ENCODE measurements at regions not wholly inside any gene's neighbourhood (a gene's known extent, or its start where the extent isn't known, plus 50 kb on each side); places are given as distances from the start of the nearest gene placed in this dataset.

DNA sequence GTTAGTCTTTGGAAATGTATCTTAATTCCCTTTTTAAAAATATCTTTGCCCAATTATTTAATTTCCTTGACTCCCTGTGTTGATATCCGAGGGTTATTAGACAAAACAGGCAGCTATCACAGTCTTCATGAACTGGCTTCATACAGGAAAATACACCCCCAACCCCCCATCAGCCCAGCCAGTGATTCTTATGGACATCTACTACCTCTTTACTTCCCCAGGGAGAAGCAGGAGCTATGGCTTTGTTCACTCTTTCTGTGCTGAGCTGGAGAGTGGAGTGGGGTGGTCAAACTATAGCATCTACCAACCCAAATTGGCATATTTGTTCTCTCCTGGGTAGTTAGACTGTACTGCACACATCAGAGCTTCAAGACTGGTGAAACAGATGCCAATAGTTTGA lies 134.4 kb upstream of the SLC38A2 start:
- H3K4me3 Mint-ChIP-seq (ENCODE audit: unreplicated experiment): no peak overlapping the region
- H3K36me3 Mint-ChIP-seq (ENCODE audit: low read depth): peaks cover 20% of the 10 kb centered on the region
- H3K27ac Mint-ChIP-seq (ENCODE audit: unreplicated experiment): no peak overlapping the region
- TF ChIP-seq CTCF (IDR thresholded peaks at IDR 0.05): no peak
- no peaks in the 10 kb centered on the region for H3K27me3 Mint-ChIP-seq (ENCODE audit: low read depth)
- H3K9me3 Mint-ChIP-seq (ENCODE audit: low read depth): peaks cover 51% of the 10 kb centered on the region
- no peak for DNase-seq (ENCODE audit: low spot score)
- H3K4me1 Mint-ChIP-seq (ENCODE audit: low read depth): peaks cover 2% of the 10 kb centered on the region

DNA sequence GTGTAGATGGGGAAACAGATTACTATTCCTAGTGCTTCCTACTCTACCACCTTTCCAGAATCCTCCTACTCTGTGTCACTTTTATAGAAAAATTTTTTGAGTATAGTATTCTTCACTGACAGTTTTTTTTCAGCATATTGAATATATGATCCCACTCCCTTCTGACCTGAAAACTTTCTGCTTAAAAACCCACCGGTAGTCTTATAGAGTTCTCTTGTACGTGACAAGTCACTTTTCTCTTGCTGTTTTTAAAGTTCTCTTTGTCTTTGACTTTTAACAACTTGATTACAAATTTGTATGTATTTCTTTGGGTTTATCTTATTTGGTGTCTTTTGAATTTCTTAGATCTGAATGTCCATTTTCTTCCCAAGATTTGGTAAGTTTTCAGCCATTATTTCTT lies 133.6 kb upstream of the SLC38A2 start:
- Mint-ChIP-seq H3K9me3 (ENCODE audit: low read depth) (peaks cover 51% of the 10 kb centered on the region), H3K36me3 (ENCODE audit: low read depth) (peaks cover 22% of the 10 kb centered on the region), H3K27ac (ENCODE audit: unreplicated experiment) (no peak overlapping the region), H3K27me3 (ENCODE audit: low read depth) (no peaks in the 10 kb centered on the region), H3K4me1 (ENCODE audit: low read depth) (peaks cover 2% of the 10 kb centered on the region), H3K4me3 (ENCODE audit: unreplicated experiment) (no peak overlapping the region)
- no peak for TF ChIP-seq CTCF (IDR thresholded peaks at IDR 0.05)
- no peak for DNase-seq (ENCODE audit: low spot score)

DNA sequence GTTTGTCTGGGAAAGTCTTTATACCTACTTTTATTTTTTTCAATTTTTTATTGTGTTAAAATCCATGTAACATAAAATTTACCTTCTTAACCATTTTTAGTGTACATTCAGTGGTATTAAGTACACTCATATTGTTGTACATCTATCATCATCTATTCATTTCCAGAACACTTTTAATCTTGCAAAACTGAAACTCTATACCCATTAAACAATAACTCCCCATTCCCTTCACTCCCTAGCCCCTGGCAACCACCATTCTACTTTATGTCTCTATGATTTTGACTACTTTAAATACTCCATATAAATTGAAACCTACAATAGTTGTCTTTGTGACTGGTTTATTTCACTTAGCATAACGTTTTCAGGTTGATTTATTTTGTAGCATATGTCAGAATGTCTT lies 131.9 kb upstream of the SLC38A2 start:
- Mint-ChIP-seq H3K36me3 (ENCODE audit: low read depth) (peaks cover 19% of the 10 kb centered on the region), H3K4me1 (ENCODE audit: low read depth) (peaks cover 2% of the 10 kb centered on the region), H3K4me3 (ENCODE audit: unreplicated experiment) (no peak overlapping the region), H3K9me3 (ENCODE audit: low read depth) (peaks cover 46% of the 10 kb centered on the region), H3K27ac (ENCODE audit: unreplicated experiment) (no peak overlapping the region), H3K27me3 (ENCODE audit: low read depth) (no peaks in the 10 kb centered on the region)
- no peak for DNase-seq (ENCODE audit: low spot score)
- no peak for TF ChIP-seq CTCF (IDR thresholded peaks at IDR 0.05)

DNA sequence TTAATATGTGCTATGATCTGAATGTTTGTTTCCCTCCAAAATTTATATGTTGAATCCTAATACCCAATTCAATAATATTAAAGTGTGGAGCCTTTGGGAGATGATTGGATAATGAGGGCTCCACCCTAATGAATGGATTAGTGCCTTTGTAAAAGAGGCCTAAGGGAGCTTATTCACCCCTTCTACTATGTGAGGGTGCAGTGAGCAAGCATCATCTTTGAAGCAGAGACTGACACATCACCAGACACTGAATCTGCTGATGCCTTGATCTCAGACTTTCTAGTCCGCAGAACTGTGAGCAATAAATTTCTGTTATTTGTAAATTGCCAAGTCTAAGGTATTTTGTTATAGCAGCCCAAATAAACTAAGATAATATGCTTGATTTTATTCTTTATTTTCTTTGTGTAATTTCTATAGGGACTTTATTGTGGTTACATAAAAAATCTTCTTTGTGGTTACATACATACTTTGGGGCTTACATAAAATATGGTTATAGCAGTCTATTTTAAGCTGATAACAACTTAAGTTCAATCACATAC lies 131.1 kb upstream of the SLC38A2 start:
- Mint-ChIP-seq H3K27ac (ENCODE audit: unreplicated experiment) (no peak overlapping the region), H3K4me3 (ENCODE audit: unreplicated experiment) (no peak overlapping the region), H3K27me3 (ENCODE audit: low read depth) (no peaks in the 10 kb centered on the region), H3K9me3 (ENCODE audit: low read depth) (peaks cover 46% of the 10 kb centered on the region), H3K4me1 (ENCODE audit: low read depth) (peaks cover 9% of the 10 kb centered on the region), H3K36me3 (ENCODE audit: low read depth) (peaks cover 19% of the 10 kb centered on the region)
- no peak for TF ChIP-seq CTCF (IDR thresholded peaks at IDR 0.05)
- DNase-seq (ENCODE audit: low spot score): no peak

DNA sequence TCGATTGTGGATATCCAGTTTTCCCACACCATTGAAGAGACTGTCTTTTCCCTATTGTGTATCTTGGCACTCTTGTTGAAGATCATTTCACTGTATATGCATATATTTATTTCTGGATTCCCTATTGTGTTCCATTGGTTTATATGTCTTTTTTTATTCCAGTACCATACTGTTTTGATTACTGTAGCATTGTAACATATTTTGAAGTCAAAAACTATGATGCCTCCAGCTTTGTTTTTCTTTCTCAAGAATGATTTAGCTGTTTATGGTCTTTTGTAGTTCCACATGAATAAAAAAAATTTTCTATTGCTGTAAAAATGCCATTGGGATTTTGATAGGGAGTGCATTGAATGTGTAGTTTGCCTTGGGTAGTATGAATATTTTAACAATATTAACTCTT lies 128.1 kb upstream of the SLC38A2 start:
- Mint-ChIP-seq H3K9me3 (ENCODE audit: low read depth) (peaks cover 34% of the 10 kb centered on the region), H3K27ac (ENCODE audit: unreplicated experiment) (no peak overlapping the region), H3K4me3 (ENCODE audit: unreplicated experiment) (no peak overlapping the region), H3K36me3 (ENCODE audit: low read depth) (peaks cover 7% of the 10 kb centered on the region), H3K4me1 (ENCODE audit: low read depth) (peaks cover 11% of the 10 kb centered on the region), H3K27me3 (ENCODE audit: low read depth) (no peaks in the 10 kb centered on the region)
- no peak for DNase-seq (ENCODE audit: low spot score)
- no peak for TF ChIP-seq CTCF (IDR thresholded peaks at IDR 0.05)

All from chondrocyte (in vitro differentiated cells).